Testis (tissue), 2 donors: ENCODE measurements at regions not wholly inside any gene's neighbourhood (a gene's known extent, or its start where the extent isn't known, plus 50 kb on each side); places are given as distances from the start of the nearest gene placed in this dataset.

ENCODE experiments used
- CTCF ChIP-seq, 3 experiments: fragments of 450-650 bp in 2 of 3; fragments of 200-600 bp in 1 of 3; sonication (generic) in 1 of 3; IDR thresholded peaks; one replicate each; pipeline ENCODE4 v1.5.1; 2016 to 2019; ENCODE audit warnings: antibody characterized with exemption in 3 of 3, mild to moderate bottlenecking in 2 of 3, moderate library complexity in 1 of 3
- POLR2A ChIP-seq: fragments of 450-650 bp; IDR thresholded peaks from one replicate; pipeline ENCODE4 v1.6.1; 2017; ENCODE audit warnings: antibody characterized with exemption, mild to moderate bottlenecking, moderate library complexity

DNA sequence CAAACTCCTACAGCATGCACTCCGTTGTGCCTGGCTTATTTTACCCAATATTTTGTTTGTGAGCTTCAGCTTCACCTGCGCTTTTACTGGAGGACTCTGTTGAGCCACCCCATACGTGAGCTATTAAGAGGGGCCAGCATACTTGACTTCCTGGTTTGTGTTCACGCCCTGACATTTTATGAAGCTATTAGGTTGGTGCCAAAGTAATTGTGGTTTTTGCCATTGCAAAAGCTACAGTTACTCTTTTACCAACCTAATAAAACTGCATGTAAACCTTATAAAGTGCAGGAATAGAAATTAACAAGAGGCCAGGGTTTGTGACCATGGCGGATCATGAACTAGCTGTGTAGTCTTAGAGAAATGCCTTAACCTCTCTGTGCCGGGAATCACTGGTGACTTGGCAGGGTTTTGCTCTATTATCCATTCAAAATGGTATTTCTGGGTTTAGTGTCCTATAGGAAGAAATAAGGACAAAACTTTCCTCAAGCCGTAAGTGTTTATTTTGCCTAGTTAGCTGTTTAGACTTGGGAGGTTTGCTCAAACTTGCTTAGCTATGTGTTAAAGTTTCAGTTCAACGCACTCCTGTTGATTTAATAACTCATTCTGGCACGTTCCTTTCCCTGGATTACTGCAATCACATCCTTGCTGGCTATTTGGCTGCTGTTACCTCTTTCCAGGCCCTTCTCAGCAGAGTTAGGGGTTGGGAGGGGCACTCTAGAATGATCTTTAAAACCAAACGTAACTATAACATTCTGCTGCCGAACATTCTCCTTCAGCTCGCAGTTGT lies 1027.6 kb downstream of the BCL11B start:
- TF ChIP-seq POLR2A, result no peak
- no peak for TF ChIP-seq CTCF (IDR thresholded peaks at IDR 0.05)
